ENCODE measurements at regions not wholly inside any gene's neighbourhood (a gene's known extent, or its start where the extent isn't known, plus 50 kb on each side); places are given as distances from the start of the nearest gene placed in this dataset.

DNA sequence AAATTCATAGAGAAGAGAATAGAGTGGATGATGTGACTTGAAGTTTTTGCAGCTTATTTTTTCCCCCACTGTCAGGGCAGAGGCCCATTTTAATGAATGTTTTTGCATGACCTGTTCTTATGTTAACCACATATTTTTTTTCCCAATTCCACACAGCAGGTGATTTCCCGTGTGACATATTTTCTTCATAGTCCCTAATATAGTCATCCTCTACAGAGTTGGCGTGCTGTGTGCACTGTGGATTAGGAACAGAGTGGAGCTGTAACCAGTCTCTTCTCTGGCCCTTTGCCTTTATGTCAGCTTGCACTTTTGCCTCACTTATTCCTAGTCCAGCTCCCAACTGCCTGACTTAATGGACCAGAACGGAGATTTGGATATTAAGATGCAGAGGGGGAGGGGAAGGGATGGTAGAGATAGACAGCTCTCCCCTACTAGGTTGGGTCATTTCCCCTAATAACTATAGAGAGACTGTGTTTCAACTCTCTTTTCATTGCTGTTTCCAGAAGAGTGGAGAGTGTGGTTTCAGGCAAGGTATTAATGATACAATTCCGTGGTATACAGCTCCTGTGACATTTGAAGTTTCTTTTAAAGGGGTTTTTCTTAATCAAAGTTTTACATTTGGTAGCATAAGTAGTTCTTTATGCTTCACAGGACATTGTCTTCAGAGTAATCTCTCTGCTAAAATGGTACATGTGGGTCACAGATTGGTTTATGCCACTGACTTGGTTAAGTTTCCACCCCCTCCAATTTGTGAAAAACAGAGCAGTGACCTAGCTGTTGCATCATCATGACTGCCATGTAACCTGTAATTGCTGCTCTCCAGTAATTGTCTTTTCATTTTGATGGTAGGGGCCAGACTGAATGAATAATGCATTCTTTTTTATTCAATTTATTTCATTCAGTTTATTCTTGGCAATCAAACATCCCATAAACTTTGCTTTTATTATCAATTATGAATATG, 161.3 kb downstream of the HAUS1 start:
- intact Hi-C loops (cut with micrococcal nuclease; ENCODE audit: unreplicated experiment) (no loop called here), in situ Hi-C loops (cut with HindIII; ENCODE audit: low pct_unique_long_range_greater_than_20kb, low sequenced_read_pairs) (no loop called here)
- H3K4me1 ChIP-seq (ENCODE audit: control insufficient read depth, insufficient read depth, low read length) = no peaks in the 10 kb centered on the region
- ChIA-PET CTCF (no interaction called here), POLR2A (no interaction called here)
- H3K36me3 ChIP-seq (ENCODE audit: control insufficient read depth, insufficient read depth, low read length) = no peaks in the 10 kb centered on the region
- BruUV-seq (replicated peaks) = no TSS peak
- H3K27me3 ChIP-seq (ENCODE audit: control insufficient read depth, insufficient read depth, low read length) = no peaks in the 10 kb centered on the region
- H3K9me3 ChIP-seq (ENCODE audit: control insufficient read depth, insufficient read depth, low read depth, low read length) = no peaks in the 10 kb centered on the region
- TF ChIP-seq, protein P1, sequence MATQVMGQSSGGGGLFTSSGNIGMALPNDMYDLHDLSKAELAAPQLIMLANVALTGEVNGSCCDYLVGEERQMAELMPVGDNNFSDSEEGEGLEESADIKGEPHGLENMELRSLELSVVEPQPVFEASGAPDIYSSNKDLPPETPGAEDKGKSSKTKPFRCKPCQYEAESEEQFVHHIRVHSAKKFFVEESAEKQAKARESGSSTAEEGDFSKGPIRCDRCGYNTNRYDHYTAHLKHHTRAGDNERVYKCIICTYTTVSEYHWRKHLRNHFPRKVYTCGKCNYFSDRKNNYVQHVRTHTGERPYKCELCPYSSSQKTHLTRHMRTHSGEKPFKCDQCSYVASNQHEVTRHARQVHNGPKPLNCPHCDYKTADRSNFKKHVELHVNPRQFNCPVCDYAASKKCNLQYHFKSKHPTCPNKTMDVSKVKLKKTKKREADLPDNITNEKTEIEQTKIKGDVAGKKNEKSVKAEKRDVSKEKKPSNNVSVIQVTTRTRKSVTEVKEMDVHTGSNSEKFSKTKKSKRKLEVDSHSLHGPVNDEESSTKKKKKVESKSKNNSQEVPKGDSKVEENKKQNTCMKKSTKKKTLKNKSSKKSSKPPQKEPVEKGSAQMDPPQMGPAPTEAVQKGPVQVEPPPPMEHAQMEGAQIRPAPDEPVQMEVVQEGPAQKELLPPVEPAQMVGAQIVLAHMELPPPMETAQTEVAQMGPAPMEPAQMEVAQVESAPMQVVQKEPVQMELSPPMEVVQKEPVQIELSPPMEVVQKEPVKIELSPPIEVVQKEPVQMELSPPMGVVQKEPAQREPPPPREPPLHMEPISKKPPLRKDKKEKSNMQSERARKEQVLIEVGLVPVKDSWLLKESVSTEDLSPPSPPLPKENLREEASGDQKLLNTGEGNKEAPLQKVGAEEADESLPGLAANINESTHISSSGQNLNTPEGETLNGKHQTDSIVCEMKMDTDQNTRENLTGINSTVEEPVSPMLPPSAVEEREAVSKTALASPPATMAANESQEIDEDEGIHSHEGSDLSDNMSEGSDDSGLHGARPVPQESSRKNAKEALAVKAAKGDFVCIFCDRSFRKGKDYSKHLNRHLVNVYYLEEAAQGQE (IDR thresholded peaks at IDR 0.05; ENCODE audit: insufficient read depth in 1 of 2, low read depth in 2 of 2, low read length in 1 of 2) = no peak
- TF ChIP-seq, protein P2, sequence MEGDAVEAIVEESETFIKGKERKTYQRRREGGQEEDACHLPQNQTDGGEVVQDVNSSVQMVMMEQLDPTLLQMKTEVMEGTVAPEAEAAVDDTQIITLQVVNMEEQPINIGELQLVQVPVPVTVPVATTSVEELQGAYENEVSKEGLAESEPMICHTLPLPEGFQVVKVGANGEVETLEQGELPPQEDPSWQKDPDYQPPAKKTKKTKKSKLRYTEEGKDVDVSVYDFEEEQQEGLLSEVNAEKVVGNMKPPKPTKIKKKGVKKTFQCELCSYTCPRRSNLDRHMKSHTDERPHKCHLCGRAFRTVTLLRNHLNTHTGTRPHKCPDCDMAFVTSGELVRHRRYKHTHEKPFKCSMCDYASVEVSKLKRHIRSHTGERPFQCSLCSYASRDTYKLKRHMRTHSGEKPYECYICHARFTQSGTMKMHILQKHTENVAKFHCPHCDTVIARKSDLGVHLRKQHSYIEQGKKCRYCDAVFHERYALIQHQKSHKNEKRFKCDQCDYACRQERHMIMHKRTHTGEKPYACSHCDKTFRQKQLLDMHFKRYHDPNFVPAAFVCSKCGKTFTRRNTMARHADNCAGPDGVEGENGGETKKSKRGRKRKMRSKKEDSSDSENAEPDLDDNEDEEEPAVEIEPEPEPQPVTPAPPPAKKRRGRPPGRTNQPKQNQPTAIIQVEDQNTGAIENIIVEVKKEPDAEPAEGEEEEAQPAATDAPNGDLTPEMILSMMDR (IDR thresholded peaks at IDR 0.05) = no peak
- TF ChIP-seq POLR2AphosphoS5 (IDR thresholded peaks at IDR 0.05; ENCODE audit: low read depth, low read length) (no peak), TCF7L2 (IDR thresholded peaks at IDR 0.05; ENCODE audit: low read depth, low read length) (no peak), SIN3A (IDR thresholded peaks at IDR 0.05; ENCODE audit: borderline replicate concordance, insufficient read depth, low read depth, low read length) (no peak)
- no peak overlapping the region for H3K27ac ChIP-seq (ENCODE audit: low read length)
- H3K4me3 ChIP-seq (ENCODE audit: low read depth in 2 of 2, low read length in 2 of 2) = no peak overlapping the region
- no peak for DNase-seq (ENCODE audit: low read depth, low spot score)
- ATAC-seq = no peak

DNA sequence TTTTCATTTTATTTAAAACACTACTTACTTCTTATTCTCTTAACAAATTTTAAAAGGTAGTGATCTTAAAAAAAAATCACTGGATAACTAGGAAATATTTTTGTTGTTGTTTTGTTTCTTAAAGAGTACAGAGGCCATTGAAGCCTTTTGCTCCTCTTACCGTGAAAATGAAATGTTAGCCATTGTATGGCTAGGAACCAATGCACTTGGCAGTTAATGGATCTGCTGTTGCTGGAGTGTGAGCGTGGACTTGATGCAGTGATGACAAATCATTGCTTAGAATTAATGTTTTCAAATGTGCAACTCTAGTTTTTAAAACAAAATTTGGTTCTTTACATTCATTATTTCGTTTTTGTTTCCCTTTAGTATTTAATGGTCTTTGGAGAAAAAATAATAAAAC, 162.3 kb downstream of the HAUS1 start:
- ChIA-PET POLR2A (no interaction called here), CTCF (no interaction called here)
- TF ChIP-seq, protein P1 (IDR thresholded peaks at IDR 0.05; ENCODE audit: insufficient read depth in 1 of 2, low read depth in 2 of 2, low read length in 1 of 2) = no peak
- no peak for TF ChIP-seq POLR2AphosphoS5 (IDR thresholded peaks at IDR 0.05; ENCODE audit: low read depth, low read length)
- TF ChIP-seq TCF7L2 (IDR thresholded peaks at IDR 0.05; ENCODE audit: low read depth, low read length) = no peak
- no peak for TF ChIP-seq SIN3A (IDR thresholded peaks at IDR 0.05; ENCODE audit: borderline replicate concordance, insufficient read depth, low read depth, low read length)
- TF ChIP-seq, protein P2 (IDR thresholded peaks at IDR 0.05) = no peak
- no TSS peak for BruUV-seq (replicated peaks)
- ATAC-seq (no peak), DNase-seq (ENCODE audit: low read depth, low spot score) (no peak)
- Histone ChIP-seq H3K36me3 (ENCODE audit: control insufficient read depth, insufficient read depth, low read length) (no peaks in the 10 kb centered on the region), H3K4me3 (ENCODE audit: low read depth in 2 of 2, low read length in 2 of 2) (no peak overlapping the region), H3K27me3 (ENCODE audit: control insufficient read depth, insufficient read depth, low read length) (no peaks in the 10 kb centered on the region), H3K27ac (ENCODE audit: low read length) (no peak overlapping the region), H3K4me1 (ENCODE audit: control insufficient read depth, insufficient read depth, low read length) (no peaks in the 10 kb centered on the region), H3K9me3 (ENCODE audit: control insufficient read depth, insufficient read depth, low read depth, low read length) (no peaks in the 10 kb centered on the region)
- intact Hi-C loops (cut with micrococcal nuclease; ENCODE audit: unreplicated experiment) (no loop called here), in situ Hi-C loops (cut with HindIII; ENCODE audit: low pct_unique_long_range_greater_than_20kb, low sequenced_read_pairs) (no loop called here)

Data from Panc1 (cell line).